ENCODE measurements at regions not wholly inside any gene's neighbourhood (a gene's known extent, or its start where the extent isn't known, plus 50 kb on each side); places are given as distances from the start of the nearest gene placed in this dataset.

GRCh38 chr6:139534472-139535115 lies 160.1 kb upstream of the CITED2 start:
- TF ChIP-seq EZH2 (IDR thresholded peaks at IDR 0.05; ENCODE audit: insufficient read depth, low read length) (no peak), CTCF (IDR thresholded peaks at IDR 0.05; ENCODE audit: insufficient read depth, low read depth, low read length) (no peak)
- FAIRE-seq (no peak), DNase-seq (ENCODE audit: low read depth) (no peak)
- Histone ChIP-seq H3K9ac (ENCODE audit: low read length) (no peak overlapping the region), H2AFZ (ENCODE audit: low read depth, low read length) (no peak overlapping the region), H3K4me2 (ENCODE audit: low read length) (no peak overlapping the region), H4K20me1 (ENCODE audit: insufficient read depth, low read length) (no peaks in the 10 kb centered on the region), H3K27me3 (ENCODE audit: insufficient read depth, low read length) (no peaks in the 10 kb centered on the region), H3K27ac (ENCODE audit: low read depth, low read length) (no peak overlapping the region), H3K9me3 (ENCODE audit: insufficient read depth, low read depth, low read length) (no peaks in the 10 kb centered on the region), H3K4me1 (ENCODE audit: insufficient read depth, low read length) (peaks cover 27% of the 10 kb centered on the region), H3K79me2 (ENCODE audit: insufficient read depth, low read length) (no peaks in the 10 kb centered on the region), H3K4me3 (ENCODE audit: insufficient read depth, low read depth, low read length) (no peak overlapping the region), H3K36me3 (ENCODE audit: insufficient read depth, low read length) (no peaks in the 10 kb centered on the region)
- Mint-ChIP-seq H3K4me1 (ENCODE audit: low read depth, unreplicated experiment) (peaks cover 26% of the 10 kb centered on the region), H3K9me3 (ENCODE audit: unreplicated experiment) (no peaks in the 10 kb centered on the region), H3K27ac (ENCODE audit: unreplicated experiment) (no peak overlapping the region), H3K27me3 (ENCODE audit: low read depth, unreplicated experiment) (no peaks in the 10 kb centered on the region), H3K4me3 (ENCODE audit: unreplicated experiment) (no peak overlapping the region), H3K36me3 (ENCODE audit: low read depth, unreplicated experiment) (no peaks in the 10 kb centered on the region)

DNA sequence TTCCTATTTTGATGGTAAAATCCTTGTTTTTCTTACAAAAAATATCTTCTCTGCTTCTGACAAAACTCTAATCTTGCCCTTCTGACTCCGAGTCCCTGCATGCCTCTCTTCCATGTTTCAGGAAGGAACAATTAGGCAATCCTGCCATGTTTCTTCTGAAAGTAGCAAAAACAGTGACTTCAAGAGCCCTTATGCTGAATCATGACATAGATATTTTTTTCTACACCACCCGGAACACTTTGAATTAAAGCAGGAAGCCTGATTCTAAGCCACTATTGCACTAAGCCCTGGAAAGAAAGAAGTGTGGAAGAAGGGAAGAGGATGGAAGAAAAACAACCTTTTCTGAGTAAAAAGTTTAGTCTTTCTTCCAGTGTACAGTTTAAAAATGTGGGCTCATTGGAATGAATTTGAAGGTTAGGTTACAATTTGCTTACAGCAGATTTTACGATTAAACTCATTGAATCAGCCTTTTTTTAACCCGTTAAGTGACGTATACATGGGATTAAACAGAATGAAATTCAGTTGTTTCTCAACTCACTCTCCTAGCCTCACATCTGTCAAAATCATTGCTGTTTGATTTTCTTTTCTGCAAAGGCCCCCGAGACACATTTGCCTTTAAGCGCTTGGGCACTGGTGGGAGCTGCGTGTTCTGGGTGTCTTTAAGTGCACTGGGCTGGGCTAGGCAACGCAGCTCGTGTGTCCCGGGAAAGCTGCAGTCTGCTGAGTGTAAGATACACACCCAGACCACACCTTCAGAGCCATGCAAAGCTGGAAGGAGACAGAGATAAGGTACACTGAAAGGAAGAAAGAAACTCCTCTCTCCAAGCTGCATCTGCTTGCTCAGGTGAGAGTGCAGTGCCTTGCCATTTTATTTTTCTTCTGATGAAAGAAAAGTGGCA lies 159.4 kb upstream of the CITED2 start:
- H3K27ac ChIP-seq (ENCODE audit: low read depth, low read length), result no peak overlapping the region
- Mint-ChIP-seq H3K27me3 (ENCODE audit: low read depth, unreplicated experiment) (no peaks in the 10 kb centered on the region), H3K4me3 (ENCODE audit: unreplicated experiment) (no peak overlapping the region), H3K4me1 (ENCODE audit: low read depth, unreplicated experiment) (peaks cover 24% of the 10 kb centered on the region), H3K36me3 (ENCODE audit: low read depth, unreplicated experiment) (no peaks in the 10 kb centered on the region), H3K27ac (ENCODE audit: unreplicated experiment) (peak overlapping the region; percentile 64), H3K9me3 (ENCODE audit: unreplicated experiment) (no peaks in the 10 kb centered on the region)
- peak; percentile 74 for DNase-seq (ENCODE audit: low read depth)
- no peak overlapping the region for H3K4me3 ChIP-seq (ENCODE audit: insufficient read depth, low read depth, low read length)
- peak; percentile 41 for FAIRE-seq
- H3K9ac ChIP-seq (ENCODE audit: low read length), result peak overlapping the region; percentile 2
- no peaks in the 10 kb centered on the region for H3K36me3 ChIP-seq (ENCODE audit: insufficient read depth, low read length)
- peak overlapping the region; percentile 40 for H3K4me2 ChIP-seq (ENCODE audit: low read length)
- peak overlapping the region; percentile 12 for H2AFZ ChIP-seq (ENCODE audit: low read depth, low read length)
- peaks cover 26% of the 10 kb centered on the region for H3K4me1 ChIP-seq (ENCODE audit: insufficient read depth, low read length)
- H3K9me3 ChIP-seq (ENCODE audit: insufficient read depth, low read depth, low read length), result no peaks in the 10 kb centered on the region
- no peak for TF ChIP-seq EZH2 (IDR thresholded peaks at IDR 0.05; ENCODE audit: insufficient read depth, low read length)
- no peak for TF ChIP-seq CTCF (IDR thresholded peaks at IDR 0.05; ENCODE audit: insufficient read depth, low read depth, low read length)
- H3K79me2 ChIP-seq (ENCODE audit: insufficient read depth, low read length), result no peaks in the 10 kb centered on the region
- no peaks in the 10 kb centered on the region for H4K20me1 ChIP-seq (ENCODE audit: insufficient read depth, low read length)
- no peaks in the 10 kb centered on the region for H3K27me3 ChIP-seq (ENCODE audit: insufficient read depth, low read length)
